GM19395 (cell line): ENCODE measurements at regions not wholly inside any gene's neighbourhood (a gene's known extent, or its start where the extent isn't known, plus 50 kb on each side); places are given as distances from the start of the nearest gene placed in this dataset.
A peak's percentile ranks its signal among the peaks of the same experiment; 100 is the strongest.

Experiments used
- ATAC-seq: cut with Tn5 transposase; IDR thresholded peaks from one replicate; pipeline ENCODE4 v1.9.1; 2021; ENCODE audit warnings: mild to moderate bottlenecking, moderate library complexity; ENCODE audit not compliant: unreplicated experiment

DNA sequence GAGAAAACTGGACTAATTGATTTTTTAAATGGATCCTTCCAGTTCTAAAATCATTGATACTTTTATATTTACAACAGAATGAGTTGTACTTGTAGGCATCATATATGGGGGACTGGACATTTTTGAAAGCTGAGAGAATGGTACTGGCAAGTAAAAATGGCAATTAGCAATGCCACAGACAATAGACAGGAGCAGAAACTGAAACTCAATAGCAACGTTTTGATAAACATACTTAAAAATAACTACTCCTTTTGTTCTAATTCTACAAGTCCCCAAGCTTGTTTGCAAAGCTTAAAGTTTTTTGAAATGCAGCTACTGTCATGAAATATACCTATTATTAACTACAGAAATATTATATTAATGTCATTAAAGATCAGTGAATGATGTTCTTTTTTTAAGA lies 52.8 kb upstream of the FBXL7 start:
- no peak for ATAC-seq

GRCh38 chr5:15446552-15446951 lies 53.4 kb upstream of the FBXL7 start:
- no peak for ATAC-seq

DNA sequence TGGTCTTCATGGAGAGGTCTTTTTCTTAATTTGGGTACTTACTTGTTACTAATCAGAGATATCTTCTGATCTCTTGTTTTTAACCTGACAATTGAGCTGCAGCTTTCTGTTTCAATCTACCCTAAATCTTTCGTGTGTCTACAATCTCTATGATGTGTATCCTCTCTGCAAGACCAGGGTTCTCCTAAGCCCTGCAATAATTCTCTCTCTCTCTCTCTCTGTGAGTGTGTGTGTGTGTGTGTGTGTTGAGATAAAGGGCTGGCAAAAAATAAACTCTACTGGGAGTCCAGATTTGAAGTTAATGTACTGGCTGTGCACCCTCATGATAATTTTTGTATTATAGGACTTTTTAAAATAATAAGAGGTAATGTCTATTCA lies 57.8 kb upstream of the FBXL7 start:
- peak; percentile 44 for ATAC-seq

DNA sequence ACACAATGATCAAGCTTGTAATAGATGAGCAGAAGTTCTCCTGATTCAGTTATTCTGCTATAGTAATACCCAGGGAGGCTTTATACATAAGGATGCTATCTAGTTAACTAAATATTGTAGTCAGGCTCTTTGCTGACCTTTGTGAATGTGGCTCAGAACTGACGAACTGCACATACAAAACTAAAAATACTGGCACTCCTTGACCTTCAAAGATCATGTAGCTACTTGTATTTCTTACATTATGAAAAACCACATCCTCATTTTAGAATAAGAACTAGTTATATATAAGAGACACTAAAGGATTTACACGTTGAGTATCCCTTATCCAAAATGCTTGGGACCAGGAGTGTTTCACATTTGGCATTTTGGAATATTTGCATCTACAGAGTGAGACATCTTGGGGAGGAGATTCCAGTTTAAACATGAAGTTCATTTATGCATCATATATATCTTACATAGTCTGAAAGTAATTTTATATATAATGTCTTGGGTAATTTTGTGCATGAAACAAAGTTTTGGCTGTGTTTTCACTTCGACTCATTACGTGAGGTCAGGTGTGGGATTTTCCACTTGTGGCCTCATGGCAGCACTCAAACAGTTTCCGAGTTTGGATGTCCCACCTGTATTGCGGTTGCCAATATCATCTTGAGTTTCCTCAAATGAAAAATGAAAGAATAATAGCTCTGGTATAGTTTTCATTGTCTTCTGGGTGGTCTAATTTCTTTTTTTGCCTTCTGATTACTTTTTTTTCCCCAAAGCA lies 58.4 kb upstream of the FBXL7 start:
- peak; percentile 50 for ATAC-seq

GRCh38 chr5:15440434-15440833 lies 59.5 kb upstream of the FBXL7 start:
- no peak for ATAC-seq

DNA sequence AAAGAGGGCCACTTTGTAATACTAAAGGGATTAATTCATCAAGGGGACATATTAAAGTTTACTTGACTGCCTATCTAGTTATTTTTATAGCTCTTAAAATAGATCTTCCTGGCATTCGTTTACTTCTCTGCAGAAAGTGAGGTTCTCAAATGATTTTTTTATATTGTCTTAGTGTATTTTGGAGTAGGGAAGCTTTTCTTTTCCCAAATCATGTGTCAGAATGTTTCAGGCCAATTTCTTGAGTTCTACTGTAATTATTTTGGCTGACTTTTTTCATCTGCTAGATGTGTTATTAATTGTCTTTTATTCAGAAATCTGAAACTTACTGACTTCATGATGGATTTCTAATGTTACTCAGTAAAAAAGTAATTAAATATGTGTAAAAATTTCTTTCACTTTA lies 60.2 kb upstream of the FBXL7 start:
- ATAC-seq: no peak

- no peak for ATAC-seq
Observed at GRCh38 chr5:15433709-15434108, 66.3 kb upstream of the FBXL7 start.

- ATAC-seq: no peak
Observed at GRCh38 chr5:15431923-15432322, 68.1 kb upstream of the FBXL7 start.

- no peak for ATAC-seq
Observed at GRCh38 chr5:15425766-15426165, 74.2 kb upstream of the FBXL7 start.

GRCh38 chr5:15424769-15425168 lies 75.2 kb upstream of the FBXL7 start:
- no peak for ATAC-seq

DNA sequence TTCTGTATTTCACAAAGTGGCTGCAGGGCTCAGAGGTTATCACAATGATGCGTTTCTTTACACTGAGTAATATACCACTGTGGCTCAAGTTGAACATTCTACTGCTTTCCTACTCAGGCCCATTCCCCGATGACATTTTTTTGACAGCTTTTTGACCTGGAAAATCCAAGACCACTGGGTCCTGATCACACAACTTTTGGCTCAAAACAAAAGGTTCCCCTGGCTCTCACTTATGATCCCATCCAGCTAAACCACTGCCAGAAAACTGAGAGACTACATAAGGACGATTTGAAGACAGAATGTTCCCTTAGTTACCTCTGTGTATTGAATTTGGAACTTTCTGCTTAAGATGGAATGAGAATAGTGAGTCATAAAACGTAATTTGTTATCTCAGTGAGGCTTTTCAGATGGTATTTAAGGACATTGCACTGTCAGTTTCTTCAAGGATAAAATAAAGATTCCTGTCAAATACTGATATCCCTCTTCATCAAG lies 78.0 kb upstream of the FBXL7 start:
- no peak for ATAC-seq

DNA sequence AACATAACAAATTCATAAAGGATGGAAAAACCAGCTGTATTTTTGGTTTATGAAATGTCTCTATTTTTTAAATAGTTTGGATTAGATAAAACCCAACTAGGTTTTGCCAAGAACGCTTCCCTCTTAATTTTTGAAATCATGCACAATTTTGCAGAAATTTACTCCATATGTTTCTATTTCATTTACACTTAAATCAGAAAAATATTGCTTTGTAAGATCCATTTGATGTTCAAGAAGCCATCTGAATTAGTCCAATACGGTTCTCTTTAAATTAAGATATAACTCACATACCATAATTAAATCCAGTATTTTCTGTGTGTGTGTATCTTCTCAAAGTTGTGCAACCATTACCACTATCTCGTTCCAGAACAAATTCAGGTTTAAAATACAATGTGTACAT lies 78.6 kb upstream of the FBXL7 start:
- ATAC-seq: no peak

- ATAC-seq: no peak
Observed at GRCh38 chr5:15420201-15420600, 79.8 kb upstream of the FBXL7 start.

GRCh38 chr5:15417156-15417555 lies 82.8 kb upstream of the FBXL7 start:
- ATAC-seq: no peak

GRCh38 chr5:15406478-15406877 lies 93.5 kb upstream of the FBXL7 start:
- no peak for ATAC-seq

DNA sequence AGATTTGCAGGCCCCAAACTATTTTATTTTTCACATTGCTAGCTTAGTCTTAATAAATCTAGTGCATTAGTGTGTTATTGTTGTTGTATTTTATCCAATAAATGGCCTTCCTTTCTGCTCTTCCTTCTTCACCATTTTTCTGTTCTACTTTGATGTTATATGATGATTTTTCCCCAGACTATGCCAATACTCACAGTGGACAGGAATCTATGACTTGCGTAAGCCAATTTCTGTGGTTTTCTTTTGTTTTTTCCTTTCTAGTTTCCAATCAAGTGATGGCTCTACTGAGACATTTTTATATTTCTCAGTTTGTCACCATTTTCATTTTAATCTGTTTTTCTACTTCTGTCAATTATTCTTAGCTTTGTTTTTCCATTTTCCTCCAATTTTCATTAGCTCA lies 106.8 kb upstream of the FBXL7 start:
- ATAC-seq: no peak

DNA sequence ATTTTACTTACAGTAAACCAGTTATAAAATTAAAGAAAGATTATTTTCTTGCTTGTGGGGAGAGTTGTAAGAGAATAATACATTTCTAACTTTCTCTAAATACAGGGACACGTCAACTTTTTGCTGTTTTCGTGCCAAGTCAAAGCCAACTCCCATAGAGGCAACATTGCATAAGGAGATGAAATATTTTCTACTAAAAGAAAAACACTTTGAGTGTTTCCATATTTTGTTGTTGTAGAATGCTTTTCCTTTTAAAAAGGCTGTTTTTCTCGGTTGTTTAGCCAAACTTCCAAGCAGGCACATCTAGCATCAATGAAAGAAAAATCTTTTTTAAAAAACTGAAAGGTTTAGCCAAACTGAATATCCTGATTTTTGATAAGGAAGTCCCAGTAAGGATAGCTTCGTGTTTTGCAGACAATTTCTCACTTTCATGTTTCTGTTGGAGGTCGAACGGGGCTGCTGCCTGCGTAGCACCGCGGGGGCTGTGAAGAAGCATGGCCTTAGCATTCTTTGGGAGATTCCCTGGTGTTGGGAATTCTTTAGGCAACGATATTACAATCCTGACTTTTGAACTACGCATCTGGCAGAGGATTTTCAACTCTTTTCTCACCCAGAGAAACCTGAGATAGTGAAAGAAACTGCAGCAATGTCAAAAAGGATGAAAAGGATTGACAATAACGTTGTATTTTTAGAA lies 108.1 kb upstream of the FBXL7 start:
- ATAC-seq: no peak

DNA sequence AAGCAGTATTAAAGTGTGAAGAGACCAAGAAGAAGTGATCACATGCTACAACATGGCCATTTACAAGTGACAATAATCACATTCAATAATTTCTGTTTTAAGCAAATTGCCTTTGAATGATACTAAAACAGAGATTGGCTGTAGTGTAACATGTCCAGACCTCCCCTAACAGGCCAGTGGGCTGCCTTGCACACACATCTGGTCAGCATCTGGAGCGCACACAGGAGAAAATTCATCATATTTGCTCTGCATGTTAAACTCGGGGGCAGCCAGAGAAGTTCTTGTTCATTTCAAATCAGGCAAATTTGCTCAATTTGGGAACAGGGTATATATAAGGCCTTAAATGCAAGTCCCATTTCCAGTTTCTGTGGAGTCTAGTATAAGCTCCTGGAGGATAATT lies 111.1 kb upstream of the FBXL7 start:
- ATAC-seq: no peak

GRCh38 chr5:15387931-15388524 lies 112.0 kb upstream of the FBXL7 start:
- no peak for ATAC-seq

DNA sequence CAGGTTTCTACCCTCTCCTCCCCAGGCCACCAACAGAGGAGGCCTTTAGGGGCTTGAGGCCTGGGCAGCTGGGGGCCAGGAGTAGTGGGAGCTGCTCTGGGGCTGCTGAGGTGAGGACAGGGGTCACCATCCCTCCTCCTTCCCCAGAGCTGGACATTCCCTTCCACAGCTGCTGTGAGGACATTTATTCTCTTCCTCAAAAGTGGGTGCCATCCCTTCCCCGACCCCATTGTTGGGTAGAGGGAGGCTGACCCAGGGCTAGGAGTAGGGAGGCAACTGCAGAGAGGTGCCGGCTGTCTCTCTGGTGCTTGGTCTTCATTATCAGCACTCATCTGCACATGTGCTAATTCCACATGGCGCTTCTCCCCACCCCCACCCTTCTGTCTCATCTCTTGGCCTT lies 113.9 kb upstream of the FBXL7 start:
- no peak for ATAC-seq

DNA sequence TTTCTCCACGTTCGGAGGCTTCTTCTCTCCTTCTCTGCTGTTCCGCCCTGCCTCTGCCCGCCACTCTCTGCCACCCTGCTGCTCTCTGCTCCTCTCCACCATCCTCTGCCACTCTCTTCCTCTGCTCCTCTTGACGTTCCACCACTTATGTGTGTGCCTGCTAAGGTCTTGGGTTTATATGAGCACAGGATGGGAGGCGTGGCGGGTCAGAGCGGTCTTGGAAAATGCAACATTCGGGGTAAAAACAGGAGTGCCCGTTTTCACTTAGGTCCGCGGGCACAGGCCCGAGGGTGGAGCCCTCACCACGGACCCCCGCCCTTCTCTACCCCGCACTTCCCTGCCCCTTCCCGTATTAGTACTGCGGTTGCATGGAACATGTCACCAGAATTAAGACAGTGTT lies 114.4 kb upstream of the FBXL7 start:
- no peak for ATAC-seq

DNA sequence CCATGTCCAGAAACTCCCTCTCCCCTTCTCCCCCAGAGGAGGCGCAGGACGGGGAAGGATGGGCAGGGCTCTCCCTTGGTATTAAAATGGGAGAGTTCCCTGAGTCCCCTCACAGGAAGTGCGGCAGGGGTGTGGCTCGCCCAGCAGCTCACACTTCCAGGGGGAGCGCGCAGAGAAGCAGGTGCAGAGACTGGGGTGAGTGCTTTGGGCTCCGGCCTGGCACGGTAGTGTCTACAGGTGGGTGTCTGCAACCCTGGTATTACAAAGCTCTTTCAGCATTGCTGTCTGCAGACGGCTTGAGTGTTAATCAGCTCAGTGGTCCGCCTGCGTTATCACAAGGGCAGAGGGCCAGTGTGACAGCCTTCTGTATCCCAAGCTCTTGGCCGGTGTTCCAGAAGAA lies 114.9 kb upstream of the FBXL7 start:
- ATAC-seq: no peak
